HCT116 (cell line): ENCODE measurements at regions not wholly inside any gene's neighbourhood (a gene's known extent, or its start where the extent isn't known, plus 50 kb on each side); places are given as distances from the start of the nearest gene placed in this dataset.

Experiments
- EZH2 ChIP-seq: fragments of 200-600 bp; sonication (generic); IDR thresholded peaks from 2 replicates; pipeline ENCODE4 v1.6.1; 2017; ENCODE audit warnings: antibody characterized with exemption, mixed run types
- JUND ChIP-seq: IDR thresholded peaks from 2 replicates; pipeline ENCODE4 v1.6.1; 2012
- POLR2A ChIP-seq: IDR thresholded peaks from 2 replicates; pipeline ENCODE4 v1.7.0; 2011; ENCODE audit warnings: borderline replicate concordance; ENCODE audit not compliant: insufficient read depth, insufficient read length; ENCODE audit errors: extremely low read depth
- SIN3A ChIP-seq: IDR thresholded peaks from 2 replicates; pipeline ENCODE4 v1.6.1; 2012; ENCODE audit warnings: low read depth
- SRF ChIP-seq: IDR thresholded peaks from 2 replicates; pipeline ENCODE4 v1.6.1; 2012; ENCODE audit warnings: low read depth
- YY1 ChIP-seq: IDR thresholded peaks from 2 replicates; pipeline ENCODE4 v1.6.1; 2011; ENCODE audit warnings: low read length, low read depth, moderate library complexity, mild to moderate bottlenecking; ENCODE audit not compliant: insufficient replicate concordance; ENCODE audit errors: extremely low read depth
- ZNF274 ChIP-seq: fragments of 200-500 bp; sonication (Bioruptor generic); IDR thresholded peaks from 2 replicates; pipeline ENCODE4 v1.6.1; 2014; ENCODE audit warnings: mild to moderate bottlenecking, low read depth, low read length, inconsistent platforms
- TF ChIP-seq, protein P1 (sequence below), 3 experiments: fragments of 200-600 bp in 1 of 3; sonication (generic) in 1 of 3; IDR thresholded peaks in 2 of 3; conservative IDR thresholded peaks in 1 of 3; 2 replicates each; pipeline ENCODE4 v1.5.1; 2012 to 2017; ENCODE audit warnings: low read depth in 2 of 3, low read length in 2 of 3, antibody characterized with exemption in 1 of 3, borderline replicate concordance in 1 of 3, control low read depth in 1 of 3, mild to moderate bottlenecking in 1 of 3, mixed read lengths in 1 of 3, mixed run types in 1 of 3, moderate library complexity in 1 of 3; ENCODE audit not compliant: insufficient read depth in 1 of 3
- TF ChIP-seq, protein P2 (sequence below): IDR thresholded peaks from 2 replicates; pipeline ENCODE4 v1.6.1; 2012; ENCODE audit warnings: low read depth
- TF ChIP-seq, protein P3 (sequence below): IDR thresholded peaks from 2 replicates; pipeline ENCODE4 v1.6.1; 2012

DNA sequence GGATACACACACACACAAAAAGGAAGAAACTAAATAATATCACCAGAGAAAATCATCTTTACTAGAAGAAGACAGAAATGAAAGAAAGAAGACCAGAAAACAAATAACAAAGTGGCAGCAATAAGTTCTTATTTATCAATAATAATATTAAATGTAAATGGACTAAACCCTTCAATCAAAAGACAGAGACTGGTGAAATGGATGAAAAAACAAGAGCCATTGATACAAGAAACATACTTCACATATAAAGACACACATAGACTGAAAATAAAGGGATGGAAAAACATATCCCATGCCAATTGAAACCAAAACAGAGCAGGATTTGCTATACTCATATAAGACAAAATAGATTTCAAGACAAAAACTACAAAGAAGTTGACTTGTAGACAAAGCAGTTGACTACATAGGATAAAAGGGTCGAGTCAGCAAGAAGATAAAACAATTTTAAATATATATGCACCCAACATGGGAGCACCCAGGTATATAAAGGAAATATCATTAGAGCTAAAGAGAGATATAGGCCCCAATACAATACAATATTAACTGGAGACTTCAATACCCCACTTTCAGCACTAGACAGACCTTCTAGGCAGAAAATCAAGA lies 259.4 kb downstream of the EPM2A start:
- TF ChIP-seq EZH2: no peak
- TF ChIP-seq, protein P1, sequence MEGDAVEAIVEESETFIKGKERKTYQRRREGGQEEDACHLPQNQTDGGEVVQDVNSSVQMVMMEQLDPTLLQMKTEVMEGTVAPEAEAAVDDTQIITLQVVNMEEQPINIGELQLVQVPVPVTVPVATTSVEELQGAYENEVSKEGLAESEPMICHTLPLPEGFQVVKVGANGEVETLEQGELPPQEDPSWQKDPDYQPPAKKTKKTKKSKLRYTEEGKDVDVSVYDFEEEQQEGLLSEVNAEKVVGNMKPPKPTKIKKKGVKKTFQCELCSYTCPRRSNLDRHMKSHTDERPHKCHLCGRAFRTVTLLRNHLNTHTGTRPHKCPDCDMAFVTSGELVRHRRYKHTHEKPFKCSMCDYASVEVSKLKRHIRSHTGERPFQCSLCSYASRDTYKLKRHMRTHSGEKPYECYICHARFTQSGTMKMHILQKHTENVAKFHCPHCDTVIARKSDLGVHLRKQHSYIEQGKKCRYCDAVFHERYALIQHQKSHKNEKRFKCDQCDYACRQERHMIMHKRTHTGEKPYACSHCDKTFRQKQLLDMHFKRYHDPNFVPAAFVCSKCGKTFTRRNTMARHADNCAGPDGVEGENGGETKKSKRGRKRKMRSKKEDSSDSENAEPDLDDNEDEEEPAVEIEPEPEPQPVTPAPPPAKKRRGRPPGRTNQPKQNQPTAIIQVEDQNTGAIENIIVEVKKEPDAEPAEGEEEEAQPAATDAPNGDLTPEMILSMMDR (IDR thresholded peaks at IDR 0.05 in 2 of 3, conservative IDR thresholded peaks at IDR 0.05 in 1 of 3; ENCODE audit: borderline replicate concordance in 1 of 3, insufficient read depth in 1 of 3, low read depth in 2 of 3, low read length in 2 of 3): no peak
- no peak for TF ChIP-seq POLR2A
- no peak for TF ChIP-seq SRF
- TF ChIP-seq SIN3A: no peak
- TF ChIP-seq, protein P2, sequence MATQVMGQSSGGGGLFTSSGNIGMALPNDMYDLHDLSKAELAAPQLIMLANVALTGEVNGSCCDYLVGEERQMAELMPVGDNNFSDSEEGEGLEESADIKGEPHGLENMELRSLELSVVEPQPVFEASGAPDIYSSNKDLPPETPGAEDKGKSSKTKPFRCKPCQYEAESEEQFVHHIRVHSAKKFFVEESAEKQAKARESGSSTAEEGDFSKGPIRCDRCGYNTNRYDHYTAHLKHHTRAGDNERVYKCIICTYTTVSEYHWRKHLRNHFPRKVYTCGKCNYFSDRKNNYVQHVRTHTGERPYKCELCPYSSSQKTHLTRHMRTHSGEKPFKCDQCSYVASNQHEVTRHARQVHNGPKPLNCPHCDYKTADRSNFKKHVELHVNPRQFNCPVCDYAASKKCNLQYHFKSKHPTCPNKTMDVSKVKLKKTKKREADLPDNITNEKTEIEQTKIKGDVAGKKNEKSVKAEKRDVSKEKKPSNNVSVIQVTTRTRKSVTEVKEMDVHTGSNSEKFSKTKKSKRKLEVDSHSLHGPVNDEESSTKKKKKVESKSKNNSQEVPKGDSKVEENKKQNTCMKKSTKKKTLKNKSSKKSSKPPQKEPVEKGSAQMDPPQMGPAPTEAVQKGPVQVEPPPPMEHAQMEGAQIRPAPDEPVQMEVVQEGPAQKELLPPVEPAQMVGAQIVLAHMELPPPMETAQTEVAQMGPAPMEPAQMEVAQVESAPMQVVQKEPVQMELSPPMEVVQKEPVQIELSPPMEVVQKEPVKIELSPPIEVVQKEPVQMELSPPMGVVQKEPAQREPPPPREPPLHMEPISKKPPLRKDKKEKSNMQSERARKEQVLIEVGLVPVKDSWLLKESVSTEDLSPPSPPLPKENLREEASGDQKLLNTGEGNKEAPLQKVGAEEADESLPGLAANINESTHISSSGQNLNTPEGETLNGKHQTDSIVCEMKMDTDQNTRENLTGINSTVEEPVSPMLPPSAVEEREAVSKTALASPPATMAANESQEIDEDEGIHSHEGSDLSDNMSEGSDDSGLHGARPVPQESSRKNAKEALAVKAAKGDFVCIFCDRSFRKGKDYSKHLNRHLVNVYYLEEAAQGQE: no peak
- TF ChIP-seq ZNF274: no peak
- TF ChIP-seq, protein P3, sequence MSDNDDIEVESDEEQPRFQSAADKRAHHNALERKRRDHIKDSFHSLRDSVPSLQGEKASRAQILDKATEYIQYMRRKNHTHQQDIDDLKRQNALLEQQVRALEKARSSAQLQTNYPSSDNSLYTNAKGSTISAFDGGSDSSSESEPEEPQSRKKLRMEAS: no peak
- TF ChIP-seq JUND: no peak
- TF ChIP-seq YY1: no peak
